ENCODE measurements at regions not wholly inside any gene's neighbourhood (a gene's known extent, or its start where the extent isn't known, plus 50 kb on each side); places are given as distances from the start of the nearest gene placed in this dataset.

GRCh38 chr4:1557221-1557597 is 126.9 kb downstream of the FAM53A start:
- peaks cover 0 to 5% of the 10 kb centered on the region in 2 donors for H3K27me3 ChIP-seq
- H3K4me1 ChIP-seq = peaks cover 0 to 3% of the 10 kb centered on the region in 2 donors
- no peak for DNase-seq
- H3K36me3 ChIP-seq = no peaks in the 10 kb centered on the region
- H3K4me3 ChIP-seq = no peak overlapping the region
- TF ChIP-seq CTCF (IDR thresholded peaks at IDR 0.05) (no peak), POLR2A (IDR thresholded peaks at IDR 0.05) (no peak)
- H3K27ac ChIP-seq = no peak overlapping the region
- no peaks in the 10 kb centered on the region for H3K9me3 ChIP-seq
- intact Hi-C loops (cut with DNase I; ENCODE audit: low total_unique reads) = no loop called here

GRCh38 chr4:1556541-1557220 is 127.4 kb downstream of the FAM53A start:
- intact Hi-C loops (cut with DNase I; ENCODE audit: low total_unique reads) = no loop called here
- no peak overlapping the region for H3K27ac ChIP-seq
- DNase-seq = no peak
- H3K4me1 ChIP-seq = peaks cover 0 to 3% of the 10 kb centered on the region in 2 donors
- TF ChIP-seq POLR2A (IDR thresholded peaks at IDR 0.05) (no peak), CTCF (IDR thresholded peaks at IDR 0.05) (no peak)
- peaks cover 0 to 5% of the 10 kb centered on the region in 2 donors for H3K27me3 ChIP-seq
- H3K36me3 ChIP-seq = no peaks in the 10 kb centered on the region
- H3K9me3 ChIP-seq = no peaks in the 10 kb centered on the region
- H3K4me3 ChIP-seq = no peak overlapping the region

GRCh38 chr4:1554876-1555265 is 129.2 kb downstream of the FAM53A start:
- Histone ChIP-seq H3K27me3 (peaks cover 0 to 8% of the 10 kb centered on the region in 2 donors), H3K4me3 (no peak overlapping the region), H3K9me3 (no peaks in the 10 kb centered on the region), H3K36me3 (no peaks in the 10 kb centered on the region), H3K27ac (no peak overlapping the region), H3K4me1 (peaks cover 0 to 3% of the 10 kb centered on the region in 2 donors)
- DNase-seq = no peak
- intact Hi-C loops (cut with DNase I; ENCODE audit: low total_unique reads) = no loop called here
- TF ChIP-seq CTCF (IDR thresholded peaks at IDR 0.05) (no peak), POLR2A (IDR thresholded peaks at IDR 0.05) (no peak)

- intact Hi-C loops (cut with DNase I; ENCODE audit: low total_unique reads) = no loop called here
- Histone ChIP-seq H3K27me3 (peaks cover 0 to 8% of the 10 kb centered on the region in 2 donors), H3K36me3 (no peaks in the 10 kb centered on the region), H3K4me3 (no peak overlapping the region), H3K27ac (no peak overlapping the region), H3K4me1 (peaks cover 0 to 3% of the 10 kb centered on the region in 2 donors), H3K9me3 (no peaks in the 10 kb centered on the region)
- TF ChIP-seq POLR2A (IDR thresholded peaks at IDR 0.05) (no peak), CTCF (IDR thresholded peaks at IDR 0.05) (no peak)
- DNase-seq = no peak
These were observed 129.8 kb downstream of the FAM53A start for GRCh38 chr4:1554246-1554875.

GRCh38 chr4:1553365-1553764 is 130.7 kb downstream of the FAM53A start:
- H3K4me1 ChIP-seq = peaks cover 0 to 7% of the 10 kb centered on the region in 2 donors
- no peaks in the 10 kb centered on the region for H3K36me3 ChIP-seq
- H3K9me3 ChIP-seq = no peaks in the 10 kb centered on the region
- no peak overlapping the region for H3K27ac ChIP-seq
- intact Hi-C loops (cut with DNase I; ENCODE audit: low total_unique reads) = no loop called here
- no peak for DNase-seq
- H3K27me3 ChIP-seq = peaks cover 0 to 8% of the 10 kb centered on the region in 2 donors
- TF ChIP-seq POLR2A (IDR thresholded peaks at IDR 0.05) (no peak), CTCF (IDR thresholded peaks at IDR 0.05) (no peak)
- no peak overlapping the region for H3K4me3 ChIP-seq

Data from uterus (tissue), 3 donors.